ENCODE measurements at regions not wholly inside any gene's neighbourhood (a gene's known extent, or its start where the extent isn't known, plus 50 kb on each side); places are given as distances from the start of the nearest gene placed in this dataset.

DNA sequence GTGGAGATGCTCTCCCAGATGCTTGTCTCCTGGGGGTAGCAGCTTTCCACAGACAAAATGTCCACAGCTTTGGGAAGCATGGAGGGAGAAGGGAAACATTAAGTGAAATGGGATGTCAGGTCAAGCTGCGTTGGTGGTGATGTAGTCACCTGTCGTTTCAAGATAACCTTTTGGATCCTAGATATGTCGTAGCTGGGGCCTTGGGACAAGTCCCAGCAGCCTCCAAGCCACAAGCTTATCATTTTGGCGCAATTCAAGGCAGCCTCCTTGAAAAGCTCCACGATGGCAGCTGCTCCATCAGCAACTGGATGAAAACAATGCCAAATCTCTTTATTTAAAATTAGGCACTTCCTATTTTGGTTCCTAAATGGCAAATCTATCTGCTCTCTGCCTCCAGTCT lies 52.0 kb downstream of the RTL9 start (continued):
- TF ChIP-seq, protein P1, sequence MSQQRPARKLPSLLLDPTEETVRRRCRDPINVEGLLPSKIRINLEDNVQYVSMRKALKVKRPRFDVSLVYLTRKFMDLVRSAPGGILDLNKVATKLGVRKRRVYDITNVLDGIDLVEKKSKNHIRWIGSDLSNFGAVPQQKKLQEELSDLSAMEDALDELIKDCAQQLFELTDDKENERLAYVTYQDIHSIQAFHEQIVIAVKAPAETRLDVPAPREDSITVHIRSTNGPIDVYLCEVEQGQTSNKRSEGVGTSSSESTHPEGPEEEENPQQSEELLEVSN (IDR thresholded peaks at IDR 0.05; ENCODE audit: borderline replicate concordance in 1 of 2, extremely low read depth in 1 of 2, insufficient read depth in 1 of 2, insufficient read length in 1 of 2, low read depth in 1 of 2, low read length in 1 of 2, poor library complexity in 1 of 2, severe bottlenecking in 1 of 2), result peak in 1 of 2 experiments; percentile 24
- TF ChIP-seq CTBP1 (IDR thresholded peaks at IDR 0.05; ENCODE audit: borderline replicate concordance), result 0 out of 2 replicates have a peak, but pooled peaks have one; percentile 32
- no peak for TF ChIP-seq E2F1 (CRISPR knock-in tag; IDR thresholded peaks at IDR 0.05)
- TF ChIP-seq TCF3 (CRISPR knock-in tag; IDR thresholded peaks at IDR 0.05), result peak; percentile 67
- TF ChIP-seq TAL1 (IDR thresholded peaks at IDR 0.05), result peak; percentile 26; the same call in 1 of the 2 replicates
- TF ChIP-seq HNRNPLL (IDR thresholded peaks at IDR 0.05; ENCODE audit: low read depth, low read length, poor library complexity, severe bottlenecking), result no peak
